ENCODE measurements at regions not wholly inside any gene's neighbourhood (a gene's known extent, or its start where the extent isn't known, plus 50 kb on each side); places are given as distances from the start of the nearest gene placed in this dataset.

GRCh38 chr17:77778636-77779489 is 179.6 kb upstream of the TNRC6C start:
- no peak for TF ChIP-seq CTCF (IDR thresholded peaks at IDR 0.05)
- no peak for TF ChIP-seq ZFX (IDR thresholded peaks at IDR 0.05; ENCODE audit: borderline replicate concordance)

Measured in 22Rv1 (cell line).